Right lobe of liver (tissue), 4 donors: ENCODE measurements at regions not wholly inside any gene's neighbourhood (a gene's known extent, or its start where the extent isn't known, plus 50 kb on each side); places are given as distances from the start of the nearest gene placed in this dataset.

ENCODE experiments used
- POLR2A ChIP-seq: fragments of 450-650 bp; IDR thresholded peaks from one replicate; pipeline ENCODE4 v1.6.1; 2017; ENCODE audit warnings: antibody characterized with exemption, mild to moderate bottlenecking
- TF ChIP-seq, protein P1 (sequence below), 4 donors: fragments of 200-600 bp in 3 of 4; fragments of 450-650 bp in 1 of 4; IDR thresholded peaks; one replicate each; pipeline versions ENCODE4 v1.5.1 to v1.8.0; 2016 to 2022; ENCODE audit warnings: antibody characterized with exemption in 4 of 4, mild to moderate bottlenecking in 2 of 4
- donor health status: DM: no; HTN: no; CAD: no.
- donor health status: DM: no; HTN: no; CAD: no.
- donor health status: DM: no; HTN: yes; CAD: no.

DNA sequence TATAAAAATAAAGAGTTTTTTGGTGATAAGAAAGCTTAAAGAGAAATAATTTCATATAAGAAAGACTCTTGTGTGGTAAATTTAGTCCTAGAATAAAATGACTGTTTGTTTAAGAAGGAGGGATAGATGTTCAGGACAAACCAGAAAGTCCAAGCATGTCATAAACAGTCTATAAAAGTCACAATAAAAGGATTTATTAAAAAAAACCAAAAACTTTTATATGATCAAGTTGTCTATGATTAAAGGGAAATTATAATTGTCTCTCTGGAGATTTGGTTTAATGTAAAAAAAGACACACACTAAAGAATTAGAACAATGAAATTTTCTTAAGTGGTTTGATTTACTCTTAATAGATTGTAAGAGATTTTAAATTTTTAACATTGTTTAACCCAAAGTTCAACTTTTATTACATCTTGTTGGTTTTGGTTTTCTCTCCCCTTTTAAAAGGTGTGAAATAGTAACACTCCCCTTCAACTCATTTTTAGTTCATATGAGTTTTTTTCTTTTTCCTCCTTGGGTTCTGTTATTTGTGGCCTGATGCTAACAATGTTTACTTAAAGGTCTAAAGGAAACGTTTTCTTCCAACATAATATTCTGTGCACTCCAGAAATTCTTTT, 89.7 kb downstream of the PDHA2 start:
- TF ChIP-seq, protein P1, sequence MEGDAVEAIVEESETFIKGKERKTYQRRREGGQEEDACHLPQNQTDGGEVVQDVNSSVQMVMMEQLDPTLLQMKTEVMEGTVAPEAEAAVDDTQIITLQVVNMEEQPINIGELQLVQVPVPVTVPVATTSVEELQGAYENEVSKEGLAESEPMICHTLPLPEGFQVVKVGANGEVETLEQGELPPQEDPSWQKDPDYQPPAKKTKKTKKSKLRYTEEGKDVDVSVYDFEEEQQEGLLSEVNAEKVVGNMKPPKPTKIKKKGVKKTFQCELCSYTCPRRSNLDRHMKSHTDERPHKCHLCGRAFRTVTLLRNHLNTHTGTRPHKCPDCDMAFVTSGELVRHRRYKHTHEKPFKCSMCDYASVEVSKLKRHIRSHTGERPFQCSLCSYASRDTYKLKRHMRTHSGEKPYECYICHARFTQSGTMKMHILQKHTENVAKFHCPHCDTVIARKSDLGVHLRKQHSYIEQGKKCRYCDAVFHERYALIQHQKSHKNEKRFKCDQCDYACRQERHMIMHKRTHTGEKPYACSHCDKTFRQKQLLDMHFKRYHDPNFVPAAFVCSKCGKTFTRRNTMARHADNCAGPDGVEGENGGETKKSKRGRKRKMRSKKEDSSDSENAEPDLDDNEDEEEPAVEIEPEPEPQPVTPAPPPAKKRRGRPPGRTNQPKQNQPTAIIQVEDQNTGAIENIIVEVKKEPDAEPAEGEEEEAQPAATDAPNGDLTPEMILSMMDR (IDR thresholded peaks at IDR 0.05) = no peak
- TF ChIP-seq POLR2A = no peak
